Tibial nerve (tissue), 4 donors: ENCODE measurements at regions not wholly inside any gene's neighbourhood (a gene's known extent, or its start where the extent isn't known, plus 50 kb on each side); places are given as distances from the start of the nearest gene placed in this dataset.

Experiments
- DNase-seq, 2 donors: peaks; one replicate each; pipeline ENCODE4 v3.0.0-alpha.2; 2019; ENCODE audit warnings: low spot score in 2 of 2
- H3K27ac ChIP-seq, 4 donors: fragments of 200-600 bp; sonication (generic) in 3 of 4; one replicate each; pipeline ENCODE4 v1.5.1; 2017 to 2019; ENCODE audit warnings: mild to moderate bottlenecking in 1 of 4
- H3K27me3 ChIP-seq, 2 donors: fragments of 200-600 bp; sonication (generic) in 1 of 2; one replicate each; pipeline versions ENCODE4 v1.5.1 to v1.6.0; 2017 to 2019
- H3K36me3 ChIP-seq, 3 donors: fragments of 200-600 bp; sonication (generic); one replicate each; pipeline ENCODE4 v1.5.1; 2018 to 2019
- H3K4me1 ChIP-seq, 4 donors: fragments of 200-600 bp; sonication (generic) in 3 of 4; one replicate each; pipeline ENCODE4 v1.5.1; 2017 to 2019
- H3K4me3 ChIP-seq, 4 donors: fragments of 200-600 bp; sonication (generic) in 3 of 4; one replicate each; pipeline ENCODE4 v1.5.1; 2017 to 2019; ENCODE audit warnings: mild to moderate bottlenecking in 1 of 4, moderate library complexity in 1 of 4
- H3K9me3 ChIP-seq, 4 donors: fragments of 200-600 bp; sonication (generic) in 3 of 4; one replicate each; pipeline ENCODE4 v1.5.1; 2017 to 2019
- CTCF ChIP-seq, 5 experiments: fragments of 200-600 bp in 3 of 5; fragments of 450-650 bp in 2 of 5; sonication (generic) in 3 of 5; IDR thresholded peaks; one replicate each; pipeline ENCODE4 v1.5.1; 2016 to 2019; ENCODE audit warnings: antibody characterized with exemption in 5 of 5, mild to moderate bottlenecking in 3 of 5, moderate library complexity in 2 of 5
- EP300 ChIP-seq, 2 donors: sonication (generic); formaldehyde crosslinking; IDR thresholded peaks; one replicate each; pipeline ENCODE4 v1.6.1; 2017; ENCODE audit warnings: antibody characterized with exemption in 2 of 2, mild to moderate bottlenecking in 1 of 2
- POLR2A ChIP-seq, 2 donors: fragments of 450-650 bp; IDR thresholded peaks; one replicate each; pipeline ENCODE4 v1.6.1; 2017; ENCODE audit warnings: antibody characterized with exemption in 2 of 2, mild to moderate bottlenecking in 2 of 2, moderate library complexity in 2 of 2
- WGBS, 2 donors: methylation state at CpG; one replicate each; pipeline ENCODE4 v1.1.5; 2018; 5-methylcytosine and 5-hydroxymethylcytosine counted together

GRCh38 chr11:29628609-29629008 is 388.2 kb downstream of the KCNA4 start:
- no peaks in the 10 kb centered on the region for H3K36me3 ChIP-seq
- no peaks in the 10 kb centered on the region for H3K27me3 ChIP-seq
- no peak overlapping the region for H3K27ac ChIP-seq
- no peaks in the 10 kb centered on the region for H3K4me1 ChIP-seq
- no peak for DNase-seq
- no peak overlapping the region for H3K4me3 ChIP-seq
- TF ChIP-seq CTCF (IDR thresholded peaks at IDR 0.05) (no peak), POLR2A (IDR thresholded peaks at IDR 0.05) (no peak), EP300 (IDR thresholded peaks at IDR 0.05) (no peak)
- 65 to 71% methylated on average over 3 of the region's 3 CpGs for WGBS, 2 donors
- no peaks in the 10 kb centered on the region for H3K9me3 ChIP-seq

GRCh38 chr11:29627541-29627940 is 389.3 kb downstream of the KCNA4 start:
- TF ChIP-seq POLR2A (IDR thresholded peaks at IDR 0.05) (no peak), CTCF (IDR thresholded peaks at IDR 0.05) (no peak), EP300 (IDR thresholded peaks at IDR 0.05) (no peak)
- no peaks in the 10 kb centered on the region for H3K36me3 ChIP-seq
- 52 to 60% methylated on average over 1 of the region's 1 CpG for WGBS, 2 donors

GRCh38 chr11:29623144-29623722 is 393.6 kb downstream of the KCNA4 start:
- no peaks in the 10 kb centered on the region for H3K36me3 ChIP-seq
- no peak for TF ChIP-seq EP300 (IDR thresholded peaks at IDR 0.05)
- no peak for TF ChIP-seq POLR2A (IDR thresholded peaks at IDR 0.05)
- TF ChIP-seq CTCF (IDR thresholded peaks at IDR 0.05) = no peak
- 26 to 31% methylated on average over 5 of the region's 5 CpGs for WGBS, 2 donors
- no peak overlapping the region for H3K27ac ChIP-seq
- no peaks in the 10 kb centered on the region for H3K4me1 ChIP-seq
- no peaks in the 10 kb centered on the region for H3K27me3 ChIP-seq
- no peaks in the 10 kb centered on the region for H3K9me3 ChIP-seq
- no peak overlapping the region for H3K4me3 ChIP-seq
- no peak for DNase-seq

More at GRCh38 chr11:29627541-29627940, 389.3 kb downstream of the KCNA4 start:
- H3K9me3 ChIP-seq = no peaks in the 10 kb centered on the region
- H3K27me3 ChIP-seq = no peaks in the 10 kb centered on the region
- no peaks in the 10 kb centered on the region for H3K4me1 ChIP-seq
- no peak overlapping the region for H3K4me3 ChIP-seq
- no peak overlapping the region for H3K27ac ChIP-seq
- no peak for DNase-seq

GRCh38 chr11:29616611-29617010 is 400.2 kb downstream of the KCNA4 start:
- no peaks in the 10 kb centered on the region for H3K9me3 ChIP-seq
- DNase-seq = no peak
- TF ChIP-seq POLR2A (IDR thresholded peaks at IDR 0.05) (no peak), EP300 (IDR thresholded peaks at IDR 0.05) (no peak), CTCF (IDR thresholded peaks at IDR 0.05) (no peak)
- H3K27me3 ChIP-seq = no peaks in the 10 kb centered on the region
- no peaks in the 10 kb centered on the region for H3K36me3 ChIP-seq
- no peak overlapping the region for H3K27ac ChIP-seq
- H3K4me3 ChIP-seq = no peak overlapping the region
- H3K4me1 ChIP-seq = no peaks in the 10 kb centered on the region

GRCh38 chr11:29612423-29612822 is 404.4 kb downstream of the KCNA4 start:
- H3K4me1 ChIP-seq = no peaks in the 10 kb centered on the region
- H3K27me3 ChIP-seq = no peaks in the 10 kb centered on the region
- no peak for DNase-seq
- no peak overlapping the region for H3K4me3 ChIP-seq
- no peak for TF ChIP-seq EP300 (IDR thresholded peaks at IDR 0.05)
- no peak for TF ChIP-seq CTCF (IDR thresholded peaks at IDR 0.05)
- TF ChIP-seq POLR2A (IDR thresholded peaks at IDR 0.05) = no peak
- no peaks in the 10 kb centered on the region for H3K9me3 ChIP-seq
- 84 to 85% methylated on average over 2 of the region's 2 CpGs for WGBS, 2 donors
- no peaks in the 10 kb centered on the region for H3K36me3 ChIP-seq
- H3K27ac ChIP-seq = no peak overlapping the region
